OCI-LY3 (cell line): ENCODE measurements at regions not wholly inside any gene's neighbourhood (a gene's known extent, or its start where the extent isn't known, plus 50 kb on each side); places are given as distances from the start of the nearest gene placed in this dataset.

Experiments
- H2AFZ ChIP-seq: fragments of 200-600, 300-600 bp; shearing (Covaris generic); 2 replicates; pipeline ENCODE4 v1.6.0; 2014; ENCODE audit warnings: antibody characterized with exemption, low read depth, low read length
- H3K27ac ChIP-seq: fragments of 200-600, 300-600 bp; sonication (generic); 2 replicates; pipeline ENCODE4 v1.5.1; 2014; ENCODE audit warnings: mild to moderate bottlenecking, low read length, moderate library complexity, mixed read lengths
- H3K27me3 ChIP-seq: fragments of 200-600, 300-600 bp; sonication (generic); 2 replicates; pipeline ENCODE4 v1.6.1; 2014; ENCODE audit warnings: low read depth, low read length, mixed read lengths
- H3K36me3 ChIP-seq: fragments of 200-600, 300-600 bp; sonication (generic); replicated peaks from 2 replicates; pipeline ENCODE3; 2014; ENCODE audit warnings: low read depth, low read length, mixed read lengths
- H3K4me1 ChIP-seq: fragments of 300-600, 200-600 bp; sonication (generic); 2 replicates; pipeline ENCODE4 v1.6.1; 2014; ENCODE audit warnings: low read length, mixed read lengths
- H3K4me2 ChIP-seq: fragments of 200-600, 300-600 bp; sonication (generic); 2 replicates; pipeline ENCODE4 v1.6.1; 2014; ENCODE audit warnings: low read length, mixed read lengths
- H3K4me3 ChIP-seq: fragments of 300-600, 200-600 bp; sonication (generic); 2 replicates; pipeline ENCODE4 v1.5.1; 2014; ENCODE audit warnings: antibody characterized with exemption, mild to moderate bottlenecking, low read length, moderate library complexity
- H3K79me2 ChIP-seq: fragments of 300-600, 200-600 bp; shearing (Covaris generic); 2 replicates; pipeline ENCODE4 v1.6.1; 2014; ENCODE audit warnings: mild to moderate bottlenecking, low read length, mixed read lengths
- H3K9ac ChIP-seq: fragments of 300-600, 200-600 bp; shearing (Covaris generic); 2 replicates; pipeline ENCODE4 v1.6.0; 2014; ENCODE audit warnings: mild to moderate bottlenecking, low read length, moderate library complexity
- H3K9me3 ChIP-seq: fragments of 200-600, 300-600 bp; shearing (Covaris generic); 2 replicates; pipeline ENCODE4 v1.6.1; 2014; ENCODE audit warnings: low read length, mixed read lengths; ENCODE audit not compliant: insufficient read depth
- H4K20me1 ChIP-seq: fragments of 200-600, 300-600 bp; sonication (generic); 2 replicates; pipeline ENCODE4 v1.6.1; 2016; ENCODE audit warnings: low read length, mixed read lengths; ENCODE audit not compliant: insufficient read depth
- CTCF ChIP-seq: fragments of 200-600, 300-600 bp; sonication (generic); IDR thresholded peaks from 2 replicates; pipeline ENCODE4 v1.5.1; 2014; ENCODE audit warnings: antibody characterized with exemption, low read length, low read depth
- EZH2phosphoT487 ChIP-seq: fragments of 200-600 bp; shearing (Covaris generic); IDR thresholded peaks from 2 replicates; pipeline ENCODE4 v1.6.1; 2018; ENCODE audit warnings: antibody characterized with exemption, mixed run types, low read depth

GRCh38 chr1:53406551-53407235, 52.5 kb upstream of the DMRTB1 start:
- Histone ChIP-seq H3K27me3 (peaks cover 4% of the 10 kb centered on the region; the same call in 1 of the 2 replicates), H3K9ac (no peak overlapping the region), H3K4me2 (no peak overlapping the region)

GRCh38 chr1:53408013-53408754, 51.0 kb upstream of the DMRTB1 start:
- Histone ChIP-seq H2AFZ (no peak overlapping the region), H3K9ac (no peak overlapping the region)

More at GRCh38 chr1:53406551-53407235, 52.5 kb upstream of the DMRTB1 start:
- H2AFZ ChIP-seq = no peak overlapping the region
- TF ChIP-seq EZH2phosphoT487 = no peak
- no peak for TF ChIP-seq CTCF
- H3K4me3 ChIP-seq = no peak overlapping the region
- H3K36me3 ChIP-seq = no peaks in the 10 kb centered on the region
- peaks cover 6% of the 10 kb centered on the region for H3K4me1 ChIP-seq
- H4K20me1 ChIP-seq = no peaks in the 10 kb centered on the region
- no peaks in the 10 kb centered on the region for H3K9me3 ChIP-seq
- H3K27ac ChIP-seq = no peak overlapping the region
- H3K79me2 ChIP-seq = no peaks in the 10 kb centered on the region

GRCh38 chr1:53408755-53409129, 50.5 kb upstream of the DMRTB1 start:
- Histone ChIP-seq H3K36me3 (no peaks in the 10 kb centered on the region), H3K27ac (no peak overlapping the region), H3K9ac (no peak overlapping the region), H3K27me3 (peaks cover 4% of the 10 kb centered on the region; the same call in 1 of the 2 replicates), H2AFZ (no peak overlapping the region), H3K4me2 (no peak overlapping the region), H3K79me2 (no peaks in the 10 kb centered on the region), H3K9me3 (no peaks in the 10 kb centered on the region), H3K4me3 (no peak overlapping the region), H4K20me1 (no peaks in the 10 kb centered on the region), H3K4me1 (peaks cover 7% of the 10 kb centered on the region; the same call in 1 of the 2 replicates)
- TF ChIP-seq EZH2phosphoT487 (no peak), CTCF (no peak)

More at GRCh38 chr1:53408013-53408754, 51.0 kb upstream of the DMRTB1 start:
- Histone ChIP-seq H3K79me2 (no peaks in the 10 kb centered on the region), H3K4me2 (no peak overlapping the region), H3K4me3 (no peak overlapping the region), H3K9me3 (no peaks in the 10 kb centered on the region), H3K36me3 (no peaks in the 10 kb centered on the region), H3K4me1 (peaks cover 3% of the 10 kb centered on the region; the same call in 1 of the 2 replicates), H4K20me1 (no peaks in the 10 kb centered on the region), H3K27me3 (peaks cover 4% of the 10 kb centered on the region; the same call in 1 of the 2 replicates), H3K27ac (no peak overlapping the region)
- TF ChIP-seq CTCF (no peak), EZH2phosphoT487 (no peak)

- Histone ChIP-seq H3K27me3 (peaks cover 4% of the 10 kb centered on the region; the same call in 1 of the 2 replicates), H3K4me1 (peaks cover 10% of the 10 kb centered on the region; the same call in 1 of the 2 replicates), H2AFZ (no peak overlapping the region), H3K79me2 (no peaks in the 10 kb centered on the region), H3K4me3 (no peak overlapping the region), H3K4me2 (no peak overlapping the region), H4K20me1 (no peaks in the 10 kb centered on the region), H3K27ac (no peak overlapping the region), H3K9ac (no peak overlapping the region), H3K9me3 (no peaks in the 10 kb centered on the region), H3K36me3 (no peaks in the 10 kb centered on the region)
- TF ChIP-seq CTCF (no peak), EZH2phosphoT487 (no peak)
Observed at GRCh38 chr1:53409233-53409632, 50.0 kb upstream of the DMRTB1 start.
